Mammary epithelial cell (primary cell): ENCODE measurements at regions not wholly inside any gene's neighbourhood (a gene's known extent, or its start where the extent isn't known, plus 50 kb on each side); places are given as distances from the start of the nearest gene placed in this dataset.
"Not testable (repeated sequence)": the region's sequence is repeated elsewhere in the genome, so short reads cannot be mapped to it uniquely, and the experiment has no call there.

Source experiments
- EZH2 ChIP-seq: IDR thresholded peaks from 2 replicates; pipeline ENCODE4 v1.6.1; 2012; ENCODE audit warnings: low read length, inconsistent platforms, borderline replicate concordance
- TF ChIP-seq, protein P1 (sequence below), 2 donors: IDR thresholded peaks in 1 of 2; conservative IDR thresholded peaks in 1 of 2; 2 replicates each; pipeline ENCODE4 v1.5.1; 2011 to 2012; ENCODE audit warnings: inconsistent platforms in 2 of 2, low read length in 2 of 2, mild to moderate bottlenecking in 2 of 2, control low read depth in 1 of 2, low read depth in 1 of 2; ENCODE audit not compliant: insufficient read depth in 1 of 2; ENCODE audit errors: extremely low read depth in 1 of 2

DNA sequence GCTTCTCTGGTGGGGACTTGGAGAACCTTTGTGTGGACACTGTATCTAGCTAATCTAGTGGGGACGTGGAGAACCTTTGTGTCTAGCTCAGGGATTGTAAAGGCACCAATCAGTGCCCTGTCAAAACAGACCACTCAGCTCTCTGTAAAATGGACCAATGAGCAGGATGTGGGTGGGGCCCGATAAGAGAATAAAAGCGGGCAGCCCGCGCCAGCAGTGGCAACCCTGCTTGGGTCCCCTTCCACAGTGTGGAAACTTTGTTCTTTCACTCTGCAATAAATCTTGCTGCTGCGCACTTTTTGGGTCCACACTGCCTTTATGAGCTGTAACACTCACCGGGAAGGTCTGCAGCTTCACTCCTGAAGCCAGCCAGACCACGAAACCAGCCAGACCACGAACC, 365.4 kb downstream of the DNAH5 start:
- TF ChIP-seq, protein P1, sequence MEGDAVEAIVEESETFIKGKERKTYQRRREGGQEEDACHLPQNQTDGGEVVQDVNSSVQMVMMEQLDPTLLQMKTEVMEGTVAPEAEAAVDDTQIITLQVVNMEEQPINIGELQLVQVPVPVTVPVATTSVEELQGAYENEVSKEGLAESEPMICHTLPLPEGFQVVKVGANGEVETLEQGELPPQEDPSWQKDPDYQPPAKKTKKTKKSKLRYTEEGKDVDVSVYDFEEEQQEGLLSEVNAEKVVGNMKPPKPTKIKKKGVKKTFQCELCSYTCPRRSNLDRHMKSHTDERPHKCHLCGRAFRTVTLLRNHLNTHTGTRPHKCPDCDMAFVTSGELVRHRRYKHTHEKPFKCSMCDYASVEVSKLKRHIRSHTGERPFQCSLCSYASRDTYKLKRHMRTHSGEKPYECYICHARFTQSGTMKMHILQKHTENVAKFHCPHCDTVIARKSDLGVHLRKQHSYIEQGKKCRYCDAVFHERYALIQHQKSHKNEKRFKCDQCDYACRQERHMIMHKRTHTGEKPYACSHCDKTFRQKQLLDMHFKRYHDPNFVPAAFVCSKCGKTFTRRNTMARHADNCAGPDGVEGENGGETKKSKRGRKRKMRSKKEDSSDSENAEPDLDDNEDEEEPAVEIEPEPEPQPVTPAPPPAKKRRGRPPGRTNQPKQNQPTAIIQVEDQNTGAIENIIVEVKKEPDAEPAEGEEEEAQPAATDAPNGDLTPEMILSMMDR (conservative IDR thresholded peaks at IDR 0.05 in 1 of 2, IDR thresholded peaks at IDR 0.05 in 1 of 2; ENCODE audit: extremely low read depth in 1 of 2, insufficient read depth in 1 of 2, low read depth in 1 of 2, low read length in 2 of 2), result not testable (repeated sequence)
- TF ChIP-seq EZH2, result not testable (repeated sequence)
